Activated T-cell treated with anti-CD3 and anti-CD28 coated beads for 48 hours (primary cell): ENCODE measurements at regions not wholly inside any gene's neighbourhood (a gene's known extent, or its start where the extent isn't known, plus 50 kb on each side); places are given as distances from the start of the nearest gene placed in this dataset.
"Not testable (repeated sequence)": the region's sequence is repeated elsewhere in the genome, so short reads cannot be mapped to it uniquely, and the experiment has no call there.

Experiments
- DNase-seq: peaks from one replicate; pipeline ENCODE4 v3.0.0-alpha.2; 2020; ENCODE audit warnings: low read depth

DNA sequence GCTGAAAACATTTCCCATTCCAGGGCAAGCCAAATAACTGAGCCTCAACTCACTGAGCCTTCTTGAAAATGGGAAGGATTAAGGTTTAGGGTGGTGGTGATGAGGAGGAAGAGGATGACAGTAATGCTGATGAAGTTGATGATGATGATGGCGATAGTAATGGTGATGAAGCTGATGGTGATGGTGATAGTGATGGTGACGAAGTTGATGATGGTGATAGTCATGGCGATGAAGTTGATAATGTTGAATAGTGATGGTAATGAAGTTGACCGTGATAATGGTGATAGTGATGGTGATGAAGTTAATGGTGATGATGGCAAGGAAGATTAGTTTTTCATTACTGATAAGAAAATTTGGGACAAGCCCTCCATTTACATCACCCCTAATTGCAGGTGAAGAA, 285.8 kb upstream of the DYNLRB2 start:
- no peak for DNase-seq

DNA sequence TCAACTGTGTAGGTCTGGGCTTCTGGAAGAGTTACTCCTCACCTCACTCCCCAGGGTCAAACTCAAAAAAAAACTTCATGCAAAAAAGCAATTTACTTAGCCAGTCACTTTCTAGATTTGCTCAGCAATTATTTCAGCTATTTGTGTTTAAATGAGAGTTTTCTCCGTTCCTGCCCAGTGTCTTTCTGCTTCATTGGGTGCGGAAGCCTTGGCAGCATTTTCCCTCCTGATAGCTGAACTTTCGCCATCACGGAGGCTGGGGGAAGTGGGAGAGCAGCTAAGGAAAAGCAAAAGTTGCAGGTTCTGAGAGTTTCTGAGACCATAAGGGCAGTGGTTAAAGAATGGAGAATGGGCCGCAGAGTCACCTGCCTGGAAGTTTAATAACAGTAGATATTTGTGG, 287.1 kb upstream of the DYNLRB2 start:
- DNase-seq: no peak

DNA sequence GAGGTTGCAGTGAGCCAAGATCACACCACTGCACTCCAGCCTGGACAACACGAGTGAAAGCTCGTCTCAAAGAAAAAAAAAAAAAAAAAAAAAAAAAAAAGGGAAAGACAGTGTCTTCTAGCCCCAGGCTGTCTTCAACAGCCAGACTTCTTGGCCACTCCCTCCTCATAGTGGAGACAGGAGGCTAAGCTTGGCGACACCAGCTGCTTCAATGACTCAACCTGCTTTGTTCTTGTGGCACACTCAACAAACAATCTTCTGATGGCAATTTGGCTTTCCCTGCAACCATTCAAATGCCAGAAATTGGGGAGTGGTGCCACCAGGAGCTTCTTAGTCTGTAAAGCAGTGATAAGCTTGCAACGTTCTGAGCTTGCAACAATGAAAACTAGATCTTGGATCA, 290.4 kb upstream of the DYNLRB2 start:
- no peak for DNase-seq

DNA sequence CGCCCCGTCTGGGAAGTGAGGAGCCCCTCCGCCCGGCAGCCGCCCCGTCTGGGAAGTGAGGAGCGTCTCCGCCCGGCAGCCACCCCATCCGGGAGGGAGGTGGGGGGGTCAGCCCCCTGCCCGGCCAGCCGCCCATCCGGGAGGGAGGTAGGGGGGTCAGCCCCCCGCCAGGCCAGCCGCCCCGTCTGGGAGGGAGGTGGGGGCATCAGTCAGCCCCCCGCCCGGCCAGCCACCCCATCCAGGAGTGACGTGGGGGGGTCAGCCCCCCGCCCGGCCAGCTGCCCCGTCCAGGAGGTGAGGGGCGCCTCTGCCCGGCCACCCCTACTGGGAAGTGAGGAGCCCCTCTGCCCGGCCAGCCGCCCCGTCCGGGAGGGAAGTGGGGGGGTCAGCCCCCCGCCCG, 297.5 kb upstream of the DYNLRB2 start:
- not testable (repeated sequence) for DNase-seq

DNA sequence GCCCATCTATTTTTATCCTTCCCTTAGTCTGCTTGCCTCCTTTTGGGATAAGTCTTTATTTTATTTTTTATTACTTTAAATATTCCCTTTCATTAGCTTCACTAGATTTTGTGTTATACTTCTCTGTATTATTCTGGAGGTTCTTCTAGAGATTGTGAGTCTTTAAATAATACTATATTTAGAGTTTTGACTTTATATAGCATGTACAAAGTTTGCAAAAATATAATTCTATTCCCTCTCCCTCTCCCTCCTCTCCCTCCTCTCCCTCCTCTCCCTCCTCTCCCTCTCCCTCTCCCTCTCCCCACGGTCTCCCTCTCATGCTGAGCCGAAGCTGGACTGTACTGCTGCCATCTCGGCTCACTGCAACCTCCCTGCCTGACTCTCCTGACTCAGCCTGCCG, 298.5 kb upstream of the DYNLRB2 start:
- not testable (repeated sequence) for DNase-seq

DNA sequence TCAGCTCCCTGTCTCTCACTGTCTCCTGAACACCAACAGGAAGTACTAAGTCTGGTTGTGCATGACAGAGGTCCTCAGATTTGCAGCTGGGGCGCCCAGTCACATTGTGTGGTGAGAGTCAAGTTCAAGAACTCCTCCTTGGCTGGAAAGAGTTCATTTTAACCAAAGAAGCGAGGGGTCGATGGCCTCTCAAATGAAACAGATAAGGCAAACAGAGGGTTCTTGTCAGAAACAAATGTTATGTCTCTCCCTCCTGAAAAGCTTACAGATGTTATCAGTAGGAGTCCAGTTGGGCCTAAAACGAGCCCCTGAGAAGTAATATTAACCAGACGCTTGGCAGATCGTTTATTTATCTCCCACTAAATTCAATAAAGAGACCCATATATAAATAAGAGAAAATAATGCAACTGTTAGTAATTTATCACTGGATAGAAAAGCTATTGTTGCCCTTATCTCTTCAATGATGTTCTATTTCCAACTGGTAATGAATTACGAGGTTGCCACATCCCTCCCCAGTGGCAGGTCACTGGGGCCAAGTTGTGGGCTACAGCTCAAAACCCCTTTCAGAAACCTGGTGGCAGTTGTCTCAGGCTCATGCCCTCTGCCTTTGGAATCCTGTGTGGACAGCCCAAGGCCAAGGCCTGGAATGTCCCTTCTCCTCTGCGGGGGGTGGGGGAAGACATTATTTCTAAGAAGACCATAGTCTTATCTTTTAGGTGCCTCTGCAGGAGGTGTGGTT, 307.5 kb upstream of the DYNLRB2 start:
- DNase-seq: no peak

DNA sequence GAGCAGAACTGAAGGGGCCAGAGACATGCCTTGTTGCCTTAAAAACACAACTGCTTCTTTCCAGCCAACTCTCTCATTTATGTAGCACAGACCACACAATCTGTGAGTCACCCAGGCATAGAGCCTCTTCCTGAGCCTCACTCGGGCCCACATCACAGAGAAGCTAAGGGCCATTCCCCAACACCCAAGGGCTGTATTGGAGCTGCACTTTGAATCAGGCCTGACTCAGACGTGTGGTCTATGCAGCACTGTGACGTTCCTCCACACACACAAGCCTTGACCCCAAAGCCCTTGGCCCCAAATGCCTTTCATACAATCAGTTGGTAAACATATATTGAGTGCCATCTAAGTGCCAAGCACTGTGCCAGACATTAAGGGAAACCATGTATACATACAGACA, 308.9 kb upstream of the DYNLRB2 start:
- DNase-seq: peak; percentile 10

GRCh38 chr16:80231121-80231520, 309.7 kb upstream of the DYNLRB2 start:
- DNase-seq: no peak

- no peak for DNase-seq
These were observed 310.3 kb upstream of the DYNLRB2 start for GRCh38 chr16:80230328-80231120.

GRCh38 chr16:80226499-80226898, 314.3 kb upstream of the DYNLRB2 start:
- DNase-seq: no peak

DNA sequence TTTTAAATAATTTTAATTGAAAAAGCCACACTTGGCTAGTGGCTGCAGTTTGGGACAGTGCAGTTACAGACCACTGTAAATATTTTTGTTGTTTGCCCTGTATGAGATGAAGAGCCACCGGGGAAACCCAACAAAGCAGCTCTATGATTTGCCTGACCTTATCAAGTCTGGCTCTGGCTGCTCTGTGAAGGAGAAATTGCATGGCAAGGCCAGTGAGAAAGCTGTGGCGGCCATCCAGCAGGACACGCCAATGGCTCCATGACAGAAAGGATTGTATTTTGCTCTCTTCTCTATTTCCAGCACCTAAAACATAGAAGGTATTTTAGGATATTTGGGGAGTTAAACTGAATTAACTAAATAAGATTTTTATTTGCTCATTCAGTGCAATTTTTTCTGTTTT, 330.0 kb upstream of the DYNLRB2 start:
- DNase-seq: no peak

DNA sequence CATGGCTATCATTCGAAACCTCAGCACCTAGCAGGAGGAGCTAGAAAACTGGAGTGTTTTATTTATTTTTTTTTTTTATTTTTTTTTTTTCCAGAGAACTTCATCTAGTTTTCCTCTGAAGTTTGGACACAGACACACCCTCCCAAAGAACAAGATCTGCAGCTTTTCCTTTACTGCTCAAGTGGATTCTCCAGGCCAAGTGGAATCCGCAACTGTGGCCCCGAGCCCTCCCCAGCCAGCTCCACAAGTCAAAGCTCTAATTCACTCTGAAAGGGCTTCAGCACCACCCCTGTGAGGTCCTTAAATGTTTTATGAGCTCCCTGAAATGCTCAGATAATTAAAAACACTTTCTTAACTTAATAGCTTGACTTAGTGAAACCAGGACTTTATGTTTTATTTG, 332.1 kb upstream of the DYNLRB2 start:
- no peak for DNase-seq

- no peak for DNase-seq
These were observed 332.8 kb upstream of the DYNLRB2 start for GRCh38 chr16:80208015-80208414.

DNA sequence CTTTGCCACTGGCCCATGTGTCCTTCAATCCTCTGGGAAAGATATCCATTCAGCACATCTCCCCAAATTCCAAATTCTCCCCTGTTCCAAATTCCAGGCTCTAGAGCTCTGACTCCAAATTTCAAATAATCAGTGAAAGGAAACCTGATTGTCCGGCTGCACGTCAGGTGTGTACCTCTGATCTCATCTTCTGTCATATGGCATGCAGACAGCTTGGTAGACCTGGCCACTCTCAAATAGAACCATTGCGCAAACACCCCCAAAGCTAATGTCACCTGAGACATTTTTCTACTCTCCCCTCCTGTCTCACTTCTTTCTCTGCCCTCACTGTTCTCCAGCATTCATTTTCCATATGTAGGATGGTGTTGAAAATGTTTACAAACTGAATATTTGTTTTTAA, 337.0 kb upstream of the DYNLRB2 start:
- DNase-seq: no peak

DNA sequence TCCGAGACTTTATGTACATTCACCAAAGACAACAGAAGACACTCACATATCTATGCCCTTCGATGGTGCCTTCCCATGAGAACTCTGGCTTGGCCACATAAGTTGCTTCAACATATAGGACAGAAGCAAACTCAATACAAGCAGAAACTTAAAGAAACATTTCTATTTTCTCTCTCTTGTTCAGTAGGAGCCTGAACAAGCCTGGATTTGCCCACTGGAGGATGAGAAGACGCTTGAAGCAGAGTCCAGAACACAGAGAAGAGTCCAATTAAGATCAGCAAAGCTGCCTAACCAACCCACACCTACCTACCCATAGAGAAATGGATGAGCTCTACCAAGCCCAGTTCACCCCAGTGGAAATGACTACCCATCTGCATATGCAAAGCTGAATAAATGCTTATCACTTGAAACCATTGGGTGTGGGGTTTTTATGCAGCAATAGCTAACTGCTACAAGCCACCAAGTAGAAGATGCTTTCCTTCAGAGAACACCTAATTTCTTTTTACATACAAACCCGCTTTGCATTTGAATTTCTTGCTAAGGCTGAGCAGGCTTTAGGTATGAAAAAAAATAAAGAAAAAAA, 337.9 kb upstream of the DYNLRB2 start:
- no peak for DNase-seq

DNA sequence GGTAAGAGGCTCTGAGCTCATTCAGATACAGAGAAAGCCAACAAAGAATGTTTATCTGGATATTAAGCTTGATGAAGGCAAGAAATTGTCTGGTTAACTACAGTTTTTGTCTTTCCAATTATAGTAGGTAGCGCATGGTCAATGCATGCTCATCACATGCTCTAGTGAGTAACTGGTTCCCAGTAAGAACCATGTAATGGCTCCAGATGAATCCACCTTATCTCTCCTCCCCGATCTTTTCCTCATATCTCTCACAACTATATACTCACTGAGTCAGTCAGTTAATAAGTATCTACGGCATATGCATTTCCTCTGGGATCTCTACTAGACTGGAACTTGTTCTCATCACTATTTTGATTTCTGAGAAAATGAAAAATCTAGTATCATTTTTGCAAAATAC, 340.7 kb upstream of the DYNLRB2 start:
- no peak for DNase-seq

GRCh38 chr16:80199614-80200013, 341.2 kb upstream of the DYNLRB2 start:
- DNase-seq: no peak

DNA sequence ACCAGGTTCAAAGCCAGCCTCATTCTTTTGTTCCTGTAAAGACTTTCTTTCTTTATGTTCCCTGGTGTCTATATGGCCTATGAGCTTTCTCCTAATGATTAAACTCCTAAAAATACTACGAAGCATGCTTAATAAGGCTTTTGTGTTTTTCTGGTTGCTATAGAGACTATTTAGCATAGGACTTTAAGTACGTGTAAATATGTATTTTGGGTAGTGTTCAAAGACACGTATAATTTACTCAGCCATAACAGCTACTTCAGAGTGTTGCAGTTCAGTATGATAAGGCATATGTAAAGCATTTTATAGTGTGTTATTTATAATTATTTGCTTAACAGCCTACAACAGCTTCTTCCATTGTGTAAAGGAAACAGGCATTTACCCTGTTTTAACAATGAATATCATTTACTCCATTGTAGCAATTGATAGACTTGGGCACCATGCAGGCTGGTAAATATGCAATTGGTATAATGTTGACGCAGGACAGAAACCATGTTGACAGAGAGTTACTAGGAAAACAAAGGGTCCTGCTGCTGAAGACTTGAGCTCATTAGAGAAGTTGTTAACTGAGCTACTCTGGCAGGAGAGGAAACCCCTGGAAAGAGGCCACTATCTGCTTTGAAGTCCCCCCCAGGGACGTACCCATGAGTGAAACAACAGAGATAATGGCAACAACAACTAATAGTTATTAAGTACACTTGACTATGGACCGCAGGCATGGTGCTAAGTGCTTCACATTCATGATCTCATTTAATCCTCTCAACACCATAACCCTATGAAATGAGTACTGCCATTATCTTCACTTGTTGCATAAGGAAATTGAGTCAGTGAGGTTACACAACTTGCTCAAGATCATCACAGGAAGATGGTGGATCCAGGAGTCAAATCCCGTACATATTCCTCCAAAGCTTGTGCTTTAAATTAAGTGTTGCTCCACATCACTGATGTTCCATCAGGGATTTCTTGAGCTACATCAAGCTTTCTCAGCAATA, 342.2 kb upstream of the DYNLRB2 start:
- DNase-seq: no peak

GRCh38 chr16:80197741-80198201, 343.0 kb upstream of the DYNLRB2 start:
- DNase-seq: no peak

DNA sequence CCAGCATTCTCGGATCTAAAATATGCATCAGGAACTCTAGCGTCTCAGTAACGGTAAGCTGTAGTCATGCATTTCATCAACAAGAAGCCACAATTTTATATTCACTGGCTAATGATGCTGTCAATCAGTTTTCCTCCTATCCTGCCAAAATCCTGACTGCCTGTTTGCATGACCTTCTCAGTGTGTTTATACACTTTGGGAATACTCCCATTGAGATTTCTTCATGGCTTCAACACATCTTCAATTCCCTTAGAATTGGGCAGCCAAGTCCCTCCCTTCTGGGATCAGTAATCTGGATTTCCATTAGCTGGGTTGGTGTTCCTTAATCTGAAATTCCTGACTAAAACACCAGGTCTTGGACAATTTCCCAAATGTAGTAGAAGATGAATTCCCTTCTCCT, 348.9 kb upstream of the DYNLRB2 start:
- DNase-seq: no peak

- DNase-seq: no peak
These were observed 351.2 kb upstream of the DYNLRB2 start for GRCh38 chr16:80189476-80190175.
